GM19468 (cell line): ENCODE measurements at regions not wholly inside any gene's neighbourhood (a gene's known extent, or its start where the extent isn't known, plus 50 kb on each side); places are given as distances from the start of the nearest gene placed in this dataset.
"Not testable (repeated sequence)": the region's sequence is repeated elsewhere in the genome, so short reads cannot be mapped to it uniquely, and the experiment has no call there.

Experiments
- ATAC-seq: cut with Tn5 transposase; IDR thresholded peaks from one replicate; pipeline ENCODE4 v1.9.1; 2021; ENCODE audit warnings: mild to moderate bottlenecking, moderate library complexity, moderate number of reproducible peaks; ENCODE audit not compliant: unreplicated experiment; ENCODE audit errors: extremely low read depth

GRCh38 chr5:156197042-156197635 is 129.8 kb upstream of the SGCD start:
- no peak for ATAC-seq

- no peak for ATAC-seq
These were observed 127.9 kb upstream of the SGCD start for GRCh38 chr5:156199045-156199444.

- no peak for ATAC-seq
These were observed 125.8 kb upstream of the SGCD start for GRCh38 chr5:156200938-156201787.

DNA sequence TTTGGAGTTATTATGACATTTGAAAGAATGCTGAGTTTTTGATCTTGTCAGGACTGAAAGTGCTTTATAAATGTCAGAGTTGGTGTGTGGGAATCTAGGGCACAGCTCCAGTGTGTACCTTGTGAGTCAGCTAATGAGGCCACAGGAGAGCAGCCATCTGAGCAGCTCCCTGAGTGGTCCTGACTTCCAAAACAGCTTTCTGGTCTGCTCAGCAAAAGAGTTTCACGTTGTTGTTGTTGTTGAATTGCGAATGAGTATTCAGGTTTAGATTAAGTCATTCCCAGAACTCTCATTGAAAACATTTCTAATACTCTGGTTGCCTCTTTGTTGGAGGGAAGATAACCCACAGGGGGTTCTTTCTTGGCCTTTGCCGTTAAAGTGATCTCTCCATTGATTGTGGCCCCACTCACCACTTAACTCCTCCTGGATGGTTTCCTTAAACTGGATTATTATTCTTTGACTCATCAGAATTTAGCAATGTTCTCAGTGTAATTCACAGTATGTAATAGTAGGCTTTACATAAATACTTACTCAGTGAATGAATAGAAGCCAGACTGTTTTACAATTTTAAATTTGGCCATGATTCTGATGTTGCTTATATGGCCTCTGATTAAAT is 125.1 kb upstream of the SGCD start:
- ATAC-seq: no peak

DNA sequence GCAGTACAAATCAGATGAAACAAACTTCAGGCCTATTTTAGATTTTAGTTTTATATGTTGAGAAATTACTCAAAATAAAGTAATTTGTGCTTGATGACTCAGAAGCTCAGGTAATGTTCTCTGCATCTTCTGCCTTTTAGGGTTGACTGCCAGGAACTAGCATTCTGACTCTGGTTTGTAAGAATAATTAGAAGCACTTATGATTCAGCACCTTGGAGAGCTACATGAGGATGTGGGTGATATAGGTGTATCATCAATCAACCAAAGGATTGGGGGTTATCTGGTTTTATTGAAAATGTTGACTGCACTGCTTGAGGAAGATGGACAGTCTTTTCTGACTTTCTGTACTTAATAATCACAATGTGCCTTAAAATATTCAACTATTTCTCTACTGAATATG is 118.7 kb upstream of the SGCD start:
- ATAC-seq: no peak

GRCh38 chr5:156218367-156219158 is 108.4 kb upstream of the SGCD start:
- ATAC-seq: no peak

DNA sequence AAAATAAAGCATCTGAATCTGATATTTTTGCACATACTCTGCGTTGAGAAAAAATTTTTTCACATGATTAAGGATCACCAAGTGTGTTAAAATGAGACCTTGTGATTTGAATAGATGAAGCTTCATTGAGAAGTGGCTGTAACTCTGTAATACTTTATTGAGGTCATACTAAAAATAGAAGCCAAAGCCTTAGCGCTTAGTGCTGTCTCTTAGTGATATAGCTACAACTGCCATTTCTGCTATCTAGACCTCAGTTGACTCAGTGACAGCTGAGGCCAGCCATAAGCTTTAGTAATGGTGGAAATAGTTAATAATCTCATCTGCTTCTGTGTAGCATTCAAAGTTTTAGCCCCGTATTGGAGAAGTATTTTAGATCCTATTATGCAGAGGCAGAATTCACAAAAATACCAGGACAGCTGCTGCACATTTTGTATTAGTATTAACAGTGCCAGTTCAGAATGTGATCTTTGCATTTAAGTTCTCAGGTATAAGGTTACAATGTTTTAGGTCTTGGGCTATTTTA is 107.4 kb upstream of the SGCD start:
- no peak for ATAC-seq

GRCh38 chr5:156221816-156222215 is 105.1 kb upstream of the SGCD start:
- no peak for ATAC-seq

- no peak for ATAC-seq
These were observed 103.4 kb upstream of the SGCD start for GRCh38 chr5:156223547-156223946.

- not testable (repeated sequence) for ATAC-seq
These were observed 100.5 kb upstream of the SGCD start for GRCh38 chr5:156226485-156226884.

- ATAC-seq: no peak
These were observed 96.1 kb upstream of the SGCD start for GRCh38 chr5:156230887-156231286.

DNA sequence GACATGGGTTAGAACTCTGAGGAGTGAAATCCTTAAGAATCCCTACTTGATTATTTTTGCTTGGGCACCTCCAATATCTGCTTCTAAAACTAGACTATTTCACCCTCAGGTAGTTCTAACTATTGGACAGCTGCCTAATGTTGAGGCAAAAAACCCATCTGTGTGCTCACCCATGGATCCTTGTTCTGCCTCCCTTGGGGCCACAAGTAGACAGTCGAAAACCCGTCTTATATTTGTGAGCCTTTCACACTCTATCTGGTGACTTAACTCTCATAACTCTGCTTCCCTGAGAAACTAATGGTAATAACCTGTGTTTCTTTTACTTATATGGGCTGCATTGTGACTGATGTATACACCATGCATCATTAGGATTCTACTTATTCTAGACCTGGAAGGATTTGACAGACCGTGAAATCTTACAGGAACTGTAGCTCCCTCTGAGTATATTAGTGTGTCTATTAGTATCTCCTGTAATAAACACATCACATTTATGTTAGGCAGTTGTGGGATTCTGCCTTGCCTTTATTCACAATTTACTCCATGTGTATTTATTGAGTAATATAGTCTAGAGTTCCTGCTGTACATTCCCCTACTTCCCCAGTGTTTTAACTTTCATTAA is 94.6 kb upstream of the SGCD start:
- no peak for ATAC-seq

DNA sequence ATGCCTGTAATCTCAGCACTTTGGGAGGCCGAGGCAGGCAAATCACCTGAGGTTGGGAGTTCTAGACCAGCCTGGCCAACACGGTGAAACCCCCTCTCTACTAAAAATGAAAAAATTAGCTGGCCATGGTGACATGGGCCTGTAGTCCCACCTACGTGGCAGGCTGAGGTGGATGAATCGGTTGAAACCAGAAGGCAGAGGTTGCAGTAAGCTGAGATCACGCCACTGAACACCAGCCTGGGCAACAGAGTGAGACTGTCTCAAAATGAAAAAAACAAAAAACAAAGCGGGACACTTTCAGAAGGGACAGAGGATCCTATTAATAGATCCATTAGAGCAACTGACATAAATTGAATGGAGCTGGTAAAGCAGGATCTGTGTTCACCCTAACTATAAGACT is 89.6 kb upstream of the SGCD start:
- ATAC-seq: no peak

DNA sequence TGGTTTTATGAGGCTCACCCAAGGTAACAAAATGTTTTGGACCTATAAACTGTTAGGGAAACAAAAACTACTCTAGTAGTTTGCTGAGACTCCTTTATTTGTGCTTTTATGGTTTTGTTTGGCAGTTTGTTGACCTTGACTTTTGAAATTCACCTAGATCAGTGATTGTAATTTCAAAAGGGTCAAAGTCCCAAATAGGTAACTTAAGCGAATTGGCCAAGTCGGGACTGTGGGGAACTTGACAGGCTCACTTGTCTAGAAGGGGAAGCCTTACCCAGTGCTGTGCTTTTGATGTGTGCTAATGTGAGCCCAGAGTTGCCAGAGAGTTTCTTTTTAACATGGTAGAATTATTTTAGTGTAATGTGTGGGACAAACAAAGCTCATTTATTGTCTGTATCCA is 87.2 kb upstream of the SGCD start:
- ATAC-seq: no peak

- no peak for ATAC-seq
These were observed 86.5 kb upstream of the SGCD start for GRCh38 chr5:156240414-156240813.

DNA sequence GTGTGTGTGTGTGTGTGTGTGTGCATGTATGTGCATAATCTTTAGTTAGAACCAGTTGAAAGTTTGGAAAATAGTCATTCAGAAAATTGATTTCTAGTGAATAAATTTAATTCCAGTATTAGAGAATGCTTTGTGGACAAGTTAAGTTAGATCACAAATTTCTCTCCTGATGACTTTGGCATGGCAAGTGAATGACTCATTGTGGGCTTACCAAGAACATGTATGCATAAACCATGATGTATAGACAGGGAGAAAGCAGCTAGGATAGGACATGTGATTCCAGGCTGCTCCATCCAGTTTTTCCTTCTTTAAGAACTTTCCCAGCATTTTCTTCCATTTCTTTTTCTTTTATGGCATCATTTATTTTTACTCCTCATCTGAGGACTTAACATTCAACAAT is 85.7 kb upstream of the SGCD start:
- no peak for ATAC-seq

- no peak for ATAC-seq
These were observed 81.1 kb upstream of the SGCD start for GRCh38 chr5:156245895-156246294.

DNA sequence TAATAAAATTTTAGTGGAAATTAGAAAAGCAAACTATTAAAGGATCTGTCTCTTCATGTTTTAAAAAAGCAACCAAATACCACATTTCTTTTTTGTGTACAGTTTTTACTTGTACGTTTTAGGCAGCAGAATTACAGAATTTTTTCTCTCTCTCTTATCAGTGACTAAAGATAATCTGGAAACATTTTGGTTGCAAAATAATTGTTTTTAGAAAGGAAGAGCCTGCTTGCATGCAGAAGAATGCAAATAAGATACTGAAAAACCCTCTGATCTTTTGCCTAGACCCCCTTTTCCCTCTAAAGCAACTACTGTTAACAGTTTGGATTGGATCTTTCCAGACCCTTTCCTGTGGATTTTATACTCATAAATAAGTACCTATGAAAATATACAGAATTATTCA is 75.9 kb upstream of the SGCD start:
- no peak for ATAC-seq

DNA sequence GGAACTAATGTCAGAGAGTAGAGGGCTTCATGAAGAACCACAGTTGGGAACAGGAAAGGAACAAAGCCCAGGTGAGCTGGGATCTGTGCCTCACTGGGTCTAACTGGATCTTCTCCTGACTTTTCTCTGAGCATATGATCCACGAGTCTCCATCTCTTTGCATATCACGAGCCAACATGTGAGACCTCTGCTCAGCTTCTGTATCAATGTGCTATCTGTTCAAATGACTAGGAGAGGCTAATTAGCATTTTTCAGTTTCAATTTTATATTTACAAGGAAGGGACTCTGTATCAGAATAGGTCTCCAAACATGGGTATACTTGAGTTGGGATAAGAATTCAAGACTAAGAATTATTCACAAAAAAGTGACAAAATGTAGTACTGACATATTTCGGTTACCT is 73.8 kb upstream of the SGCD start:
- ATAC-seq: no peak

DNA sequence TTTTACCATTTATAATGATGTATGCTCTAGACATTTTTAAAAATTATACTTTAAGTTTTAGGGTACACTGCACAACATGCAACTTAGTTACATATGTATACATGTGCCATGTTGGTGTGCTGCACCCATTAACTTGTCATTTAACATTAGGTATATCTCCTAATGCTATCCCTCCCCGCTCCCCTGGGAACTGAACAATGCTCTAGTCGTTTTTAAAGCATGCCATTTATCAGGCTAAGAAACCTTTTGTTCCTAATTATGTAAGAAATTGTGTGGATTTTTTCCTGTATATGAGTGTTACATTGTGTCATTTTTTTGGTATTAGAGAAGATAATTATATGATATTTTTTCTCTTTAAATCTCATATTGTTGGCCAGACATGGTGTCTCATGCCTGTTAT is 72.8 kb upstream of the SGCD start:
- ATAC-seq: no peak
